OCI-LY3 (cell line): ENCODE measurements at regions not wholly inside any gene's neighbourhood (a gene's known extent, or its start where the extent isn't known, plus 50 kb on each side); places are given as distances from the start of the nearest gene placed in this dataset.
A peak's percentile ranks its signal among the peaks of the same experiment; 100 is the strongest.

Experiments
- H2AFZ ChIP-seq: fragments of 200-600, 300-600 bp; shearing (Covaris generic); 2 replicates; pipeline ENCODE4 v1.6.0; 2014; ENCODE audit warnings: antibody characterized with exemption, low read depth, low read length
- H3K27ac ChIP-seq: fragments of 200-600, 300-600 bp; sonication (generic); 2 replicates; pipeline ENCODE4 v1.5.1; 2014; ENCODE audit warnings: mild to moderate bottlenecking, low read length, moderate library complexity, mixed read lengths
- H3K27me3 ChIP-seq: fragments of 200-600, 300-600 bp; sonication (generic); 2 replicates; pipeline ENCODE4 v1.6.1; 2014; ENCODE audit warnings: low read depth, low read length, mixed read lengths
- H3K36me3 ChIP-seq: fragments of 200-600, 300-600 bp; sonication (generic); replicated peaks from 2 replicates; pipeline ENCODE3; 2014; ENCODE audit warnings: low read depth, low read length, mixed read lengths
- H3K4me1 ChIP-seq: fragments of 300-600, 200-600 bp; sonication (generic); 2 replicates; pipeline ENCODE4 v1.6.1; 2014; ENCODE audit warnings: low read length, mixed read lengths
- H3K4me2 ChIP-seq: fragments of 200-600, 300-600 bp; sonication (generic); 2 replicates; pipeline ENCODE4 v1.6.1; 2014; ENCODE audit warnings: low read length, mixed read lengths
- H3K4me3 ChIP-seq: fragments of 300-600, 200-600 bp; sonication (generic); 2 replicates; pipeline ENCODE4 v1.5.1; 2014; ENCODE audit warnings: antibody characterized with exemption, mild to moderate bottlenecking, low read length, moderate library complexity
- H3K79me2 ChIP-seq: fragments of 300-600, 200-600 bp; shearing (Covaris generic); 2 replicates; pipeline ENCODE4 v1.6.1; 2014; ENCODE audit warnings: mild to moderate bottlenecking, low read length, mixed read lengths
- H3K9ac ChIP-seq: fragments of 300-600, 200-600 bp; shearing (Covaris generic); 2 replicates; pipeline ENCODE4 v1.6.0; 2014; ENCODE audit warnings: mild to moderate bottlenecking, low read length, moderate library complexity
- H3K9me3 ChIP-seq: fragments of 200-600, 300-600 bp; shearing (Covaris generic); 2 replicates; pipeline ENCODE4 v1.6.1; 2014; ENCODE audit warnings: low read length, mixed read lengths; ENCODE audit not compliant: insufficient read depth
- H4K20me1 ChIP-seq: fragments of 200-600, 300-600 bp; sonication (generic); 2 replicates; pipeline ENCODE4 v1.6.1; 2016; ENCODE audit warnings: low read length, mixed read lengths; ENCODE audit not compliant: insufficient read depth
- EZH2phosphoT487 ChIP-seq: fragments of 200-600 bp; shearing (Covaris generic); IDR thresholded peaks from 2 replicates; pipeline ENCODE4 v1.6.1; 2018; ENCODE audit warnings: antibody characterized with exemption, mixed run types, low read depth
- TF ChIP-seq, protein P1 (sequence below): fragments of 200-600, 300-600 bp; sonication (generic); IDR thresholded peaks from 2 replicates; pipeline ENCODE4 v1.5.1; 2014; ENCODE audit warnings: antibody characterized with exemption, low read length, low read depth

DNA sequence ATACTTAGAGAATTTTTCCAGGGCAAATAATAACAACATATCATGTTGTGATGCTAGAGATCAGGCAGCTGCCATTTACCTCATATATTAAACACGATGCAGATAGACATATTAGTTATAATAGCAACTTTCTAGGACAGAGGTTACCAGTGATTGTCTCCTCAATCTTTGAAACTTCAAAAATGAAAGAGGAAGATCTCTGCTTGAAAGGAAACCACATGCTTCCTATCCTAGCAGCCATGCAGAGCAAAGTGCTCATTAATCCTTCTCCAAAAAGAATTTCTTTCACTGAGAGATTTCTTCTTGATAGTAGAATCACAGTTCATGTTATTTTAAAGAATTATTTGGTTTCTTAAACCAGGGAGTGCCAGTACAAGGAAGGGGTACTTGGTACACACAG is 317.2 kb downstream of the CPS1 start:
- no peaks in the 10 kb centered on the region for H3K9me3 ChIP-seq
- H3K4me2 ChIP-seq = peak overlapping the region; percentile 12; the same call in 1 of the 2 replicates
- H2AFZ ChIP-seq = no peak overlapping the region
- no peaks in the 10 kb centered on the region for H4K20me1 ChIP-seq
- H3K9ac ChIP-seq = no peak overlapping the region
- no peaks in the 10 kb centered on the region for H3K27me3 ChIP-seq
- H3K27ac ChIP-seq = no peak overlapping the region
- peaks cover 8% of the 10 kb centered on the region for H3K4me1 ChIP-seq
- no peaks in the 10 kb centered on the region for H3K79me2 ChIP-seq
- TF ChIP-seq, protein P1, sequence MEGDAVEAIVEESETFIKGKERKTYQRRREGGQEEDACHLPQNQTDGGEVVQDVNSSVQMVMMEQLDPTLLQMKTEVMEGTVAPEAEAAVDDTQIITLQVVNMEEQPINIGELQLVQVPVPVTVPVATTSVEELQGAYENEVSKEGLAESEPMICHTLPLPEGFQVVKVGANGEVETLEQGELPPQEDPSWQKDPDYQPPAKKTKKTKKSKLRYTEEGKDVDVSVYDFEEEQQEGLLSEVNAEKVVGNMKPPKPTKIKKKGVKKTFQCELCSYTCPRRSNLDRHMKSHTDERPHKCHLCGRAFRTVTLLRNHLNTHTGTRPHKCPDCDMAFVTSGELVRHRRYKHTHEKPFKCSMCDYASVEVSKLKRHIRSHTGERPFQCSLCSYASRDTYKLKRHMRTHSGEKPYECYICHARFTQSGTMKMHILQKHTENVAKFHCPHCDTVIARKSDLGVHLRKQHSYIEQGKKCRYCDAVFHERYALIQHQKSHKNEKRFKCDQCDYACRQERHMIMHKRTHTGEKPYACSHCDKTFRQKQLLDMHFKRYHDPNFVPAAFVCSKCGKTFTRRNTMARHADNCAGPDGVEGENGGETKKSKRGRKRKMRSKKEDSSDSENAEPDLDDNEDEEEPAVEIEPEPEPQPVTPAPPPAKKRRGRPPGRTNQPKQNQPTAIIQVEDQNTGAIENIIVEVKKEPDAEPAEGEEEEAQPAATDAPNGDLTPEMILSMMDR = no peak
- TF ChIP-seq EZH2phosphoT487 = no peak
- no peaks in the 10 kb centered on the region for H3K36me3 ChIP-seq
- H3K4me3 ChIP-seq = no peak overlapping the region

- Histone ChIP-seq H3K27ac (no peak overlapping the region), H3K27me3 (no peaks in the 10 kb centered on the region), H2AFZ (no peak overlapping the region), H3K4me1 (no peaks in the 10 kb centered on the region), H3K79me2 (no peaks in the 10 kb centered on the region), H3K36me3 (no peaks in the 10 kb centered on the region), H3K9me3 (no peaks in the 10 kb centered on the region), H4K20me1 (no peaks in the 10 kb centered on the region), H3K9ac (no peak overlapping the region), H3K4me3 (no peak overlapping the region), H3K4me2 (no peak overlapping the region)
- TF ChIP-seq EZH2phosphoT487 = no peak
- TF ChIP-seq, protein P1 = no peak
Observed at GRCh38 chr2:210884227-210884626, 327.8 kb downstream of the CPS1 start.

- Histone ChIP-seq H3K4me2 (no peak overlapping the region), H3K27ac (no peak overlapping the region), H2AFZ (no peak overlapping the region), H3K79me2 (no peaks in the 10 kb centered on the region), H3K9me3 (no peaks in the 10 kb centered on the region), H3K36me3 (no peaks in the 10 kb centered on the region), H4K20me1 (no peaks in the 10 kb centered on the region), H3K9ac (no peak overlapping the region), H3K27me3 (no peaks in the 10 kb centered on the region), H3K4me3 (no peak overlapping the region), H3K4me1 (no peaks in the 10 kb centered on the region)
- TF ChIP-seq EZH2phosphoT487 = no peak
- TF ChIP-seq, protein P1 = no peak
Observed at GRCh38 chr2:210888035-210888434, 331.6 kb downstream of the CPS1 start.

DNA sequence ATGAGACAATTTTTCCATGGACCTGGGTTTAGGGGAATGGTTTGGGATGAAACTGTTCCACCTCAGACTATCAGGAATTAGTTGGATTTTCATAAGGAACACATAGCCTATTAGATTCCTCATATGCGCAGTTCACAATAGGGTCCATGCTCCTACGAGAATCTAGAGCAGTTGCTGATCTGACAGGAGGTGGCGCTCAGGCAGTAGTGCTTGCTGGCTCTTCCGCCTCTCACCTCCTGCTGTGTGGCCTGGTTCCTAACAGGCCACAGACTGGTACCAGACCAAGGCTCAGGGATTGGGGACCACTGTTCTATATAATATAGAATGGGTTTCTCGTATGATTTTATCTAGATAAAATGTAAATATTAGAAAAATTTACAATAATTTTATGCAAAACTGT is 338.7 kb downstream of the CPS1 start:
- Histone ChIP-seq H3K9me3 (no peaks in the 10 kb centered on the region), H4K20me1 (no peaks in the 10 kb centered on the region), H3K36me3 (no peaks in the 10 kb centered on the region), H3K27ac (no peak overlapping the region), H3K9ac (no peak overlapping the region), H3K79me2 (no peaks in the 10 kb centered on the region), H3K4me1 (no peaks in the 10 kb centered on the region), H3K4me2 (no peak overlapping the region), H3K27me3 (no peaks in the 10 kb centered on the region), H2AFZ (no peak overlapping the region), H3K4me3 (no peak overlapping the region)
- TF ChIP-seq, protein P1 = no peak
- TF ChIP-seq EZH2phosphoT487 = no peak
